NCI-H1105 treated with DMSO at 0.1 percent for 48 hours (cell line): ENCODE measurements at regions not wholly inside any gene's neighbourhood (a gene's known extent, or its start where the extent isn't known, plus 50 kb on each side); places are given as distances from the start of the nearest gene placed in this dataset.

Experiments
- DNase-seq: peaks from one replicate; lab custom pipeline; 2025; lab: John Stamatoyannopoulos, UW

DNA sequence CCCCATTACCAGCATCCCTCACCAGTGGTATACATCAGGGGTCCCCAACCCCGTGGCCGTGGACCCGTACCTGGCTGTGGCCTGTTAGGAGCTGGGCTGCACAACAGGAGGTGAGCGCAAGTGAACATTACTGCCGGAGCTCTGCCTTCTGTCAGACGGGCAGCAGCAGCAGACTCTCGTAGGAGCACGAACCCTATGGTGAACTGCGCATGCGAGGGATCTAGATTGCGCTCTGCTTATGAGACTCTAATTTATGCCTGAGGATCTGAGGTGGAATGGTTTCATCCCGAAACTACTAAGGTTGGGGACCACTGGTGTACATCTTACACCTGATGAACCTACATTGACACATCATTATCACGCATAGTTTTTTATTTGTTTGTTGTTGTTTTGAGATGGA is 52.8 kb upstream of the DHX15 start:
- DNase-seq, result no peak

DNA sequence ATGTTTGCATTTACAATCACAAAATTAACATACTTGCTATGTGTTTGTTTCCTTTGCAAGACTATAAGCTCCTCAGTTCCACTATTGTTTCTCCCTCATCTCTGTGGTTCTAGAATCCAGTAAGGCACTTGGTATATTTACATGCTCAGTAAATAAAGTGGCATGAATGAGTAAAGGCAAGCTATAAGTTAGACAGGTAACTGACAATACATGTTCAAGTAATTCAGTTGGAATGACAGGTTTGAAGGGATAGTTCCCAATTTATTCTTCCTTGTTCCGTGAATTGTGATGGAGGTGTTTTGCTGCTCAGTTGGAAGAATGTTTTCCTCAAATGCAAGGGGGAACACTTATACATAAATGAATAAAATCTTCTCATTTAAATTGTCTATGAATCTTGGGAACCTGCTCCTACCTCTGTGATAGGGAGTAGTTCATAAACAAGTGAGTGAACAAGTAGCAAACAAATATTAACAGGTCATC is 54.1 kb upstream of the DHX15 start:
- no peak for DNase-seq

DNA sequence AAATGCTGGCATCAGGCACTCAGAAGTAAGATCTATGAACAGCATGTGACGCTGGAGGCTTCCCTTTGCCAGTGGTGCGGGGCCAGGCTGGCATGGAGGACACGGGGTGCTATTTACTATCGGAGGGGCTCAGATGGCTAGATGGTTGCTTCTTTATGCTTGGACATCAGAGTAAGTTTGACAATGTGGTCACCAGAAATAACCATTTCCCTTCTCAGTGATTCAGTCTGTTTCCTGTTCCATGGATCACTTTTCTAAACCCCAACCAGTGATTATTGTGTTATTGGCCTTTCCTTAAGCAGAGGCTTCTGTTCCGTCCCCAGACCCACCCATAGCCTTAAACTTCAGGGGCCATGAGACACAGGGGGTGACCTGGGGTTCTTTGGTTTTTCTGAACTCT is 55.4 kb upstream of the DHX15 start:
- no peak for DNase-seq

DNA sequence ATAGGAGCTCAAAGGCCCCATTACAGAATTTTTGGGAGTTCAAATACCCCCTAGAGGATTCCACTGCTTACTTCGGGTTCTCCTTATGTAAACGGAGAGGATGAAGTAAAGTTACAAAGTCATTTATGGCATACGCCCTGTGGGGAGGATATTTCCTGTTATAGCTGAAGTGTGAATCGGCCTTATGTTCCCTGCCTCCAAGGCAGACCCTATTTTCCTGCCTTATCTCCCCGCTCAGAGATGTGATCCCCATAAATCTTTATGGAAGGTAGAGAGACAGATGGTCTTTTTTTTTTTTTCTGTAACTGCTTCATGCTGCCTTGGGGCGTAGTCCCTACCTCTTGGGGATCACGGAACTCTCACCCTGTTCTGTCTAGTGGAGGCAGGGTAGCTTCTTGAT is 56.0 kb upstream of the DHX15 start:
- no peak for DNase-seq

DNA sequence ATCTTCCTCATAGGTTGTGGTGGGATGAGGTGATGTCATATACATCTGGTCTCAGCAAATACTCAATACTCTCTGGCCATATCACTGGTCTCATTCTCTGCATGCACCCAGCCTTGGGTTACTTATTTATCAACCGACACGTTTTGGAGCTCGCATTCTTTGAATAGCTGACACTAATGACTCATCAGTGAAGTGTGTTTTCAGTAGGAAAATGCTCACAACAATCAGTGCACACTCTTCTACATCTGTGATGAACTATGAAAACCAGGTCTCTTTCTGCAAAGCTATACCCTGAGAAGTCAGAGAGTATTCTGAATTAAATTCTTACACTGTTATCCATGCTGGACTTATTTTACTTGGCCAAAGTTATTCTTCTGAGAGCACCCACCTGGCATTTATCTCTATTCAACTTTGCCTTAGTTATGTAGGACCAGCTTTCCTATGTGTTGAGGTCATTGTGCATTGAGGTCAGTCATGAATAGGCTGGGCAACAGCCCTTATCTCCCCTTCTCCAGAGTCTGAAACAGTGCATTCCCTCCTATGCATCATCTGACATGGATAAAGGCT is 58.7 kb upstream of the DHX15 start:
- DNase-seq, result no peak

DNA sequence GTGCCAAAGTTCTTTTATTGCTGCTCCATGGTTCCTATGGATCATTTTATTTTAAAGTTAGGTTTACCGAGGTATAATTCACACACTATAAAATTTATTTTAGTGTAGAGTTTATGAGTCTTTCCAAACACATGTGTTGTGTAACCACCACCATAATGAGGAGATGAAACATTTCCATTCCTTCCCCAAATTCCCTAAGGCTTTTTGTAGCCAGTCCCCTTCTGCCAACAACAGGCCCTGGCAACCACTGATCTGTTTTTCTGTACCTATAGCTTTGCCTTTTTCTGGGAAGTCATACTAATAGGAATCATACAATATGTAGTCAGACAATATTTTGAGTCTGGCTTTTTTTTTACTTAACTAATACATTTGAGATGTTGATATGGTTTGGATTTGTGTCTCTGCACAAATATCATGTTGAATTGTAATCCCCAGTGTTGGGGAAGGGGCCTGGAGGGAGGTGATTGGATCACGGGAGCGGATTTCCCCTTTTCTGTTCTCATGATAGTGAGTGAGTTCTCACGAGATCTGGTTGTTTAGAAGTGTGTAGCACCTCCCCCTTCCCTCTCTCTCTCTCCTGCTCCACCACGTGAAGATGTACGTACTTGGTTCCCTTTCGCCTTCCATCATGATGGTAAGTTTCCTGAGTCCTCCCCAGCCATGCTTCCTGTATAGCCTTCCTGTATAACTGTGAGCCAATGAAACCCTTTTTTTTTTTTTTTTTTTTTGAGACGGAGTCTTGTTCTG is 59.6 kb upstream of the DHX15 start:
- DNase-seq, result no peak

DNA sequence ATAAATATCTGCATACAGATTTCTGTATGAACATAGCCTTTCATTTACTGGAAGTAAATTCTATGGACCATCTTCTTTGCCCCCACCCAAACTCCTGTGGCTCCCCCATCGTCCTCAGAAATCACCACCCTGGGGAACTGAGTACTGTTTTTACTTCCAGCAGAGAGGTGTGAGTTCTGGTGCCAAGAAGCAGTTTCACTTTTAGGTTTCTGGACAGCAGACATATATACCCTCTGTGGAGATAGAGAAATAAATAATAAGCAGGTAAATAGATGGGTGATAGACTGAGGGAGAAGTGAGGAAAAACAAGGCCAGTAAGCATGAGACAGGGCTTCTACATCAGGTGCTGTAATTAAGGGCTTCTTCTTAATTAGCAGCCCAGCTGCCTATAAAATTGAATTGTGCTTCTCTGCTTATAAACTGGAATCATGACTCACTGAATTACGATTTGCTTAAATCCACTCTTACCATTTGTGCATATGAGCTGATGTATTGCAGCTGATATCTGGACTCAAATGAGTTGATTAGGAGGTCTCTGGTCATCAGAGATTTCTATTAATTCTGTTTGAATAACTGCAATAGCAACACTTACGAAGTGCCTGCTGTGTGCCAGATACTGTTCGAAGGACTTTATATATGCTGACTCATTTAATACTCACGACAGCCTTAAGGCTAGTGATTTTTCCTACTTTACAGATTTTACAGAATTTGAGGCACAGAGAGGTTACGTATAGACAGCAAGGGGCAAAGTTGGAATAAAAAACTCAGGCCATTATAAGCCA is 60.8 kb upstream of the DHX15 start:
- DNase-seq, result no peak

DNA sequence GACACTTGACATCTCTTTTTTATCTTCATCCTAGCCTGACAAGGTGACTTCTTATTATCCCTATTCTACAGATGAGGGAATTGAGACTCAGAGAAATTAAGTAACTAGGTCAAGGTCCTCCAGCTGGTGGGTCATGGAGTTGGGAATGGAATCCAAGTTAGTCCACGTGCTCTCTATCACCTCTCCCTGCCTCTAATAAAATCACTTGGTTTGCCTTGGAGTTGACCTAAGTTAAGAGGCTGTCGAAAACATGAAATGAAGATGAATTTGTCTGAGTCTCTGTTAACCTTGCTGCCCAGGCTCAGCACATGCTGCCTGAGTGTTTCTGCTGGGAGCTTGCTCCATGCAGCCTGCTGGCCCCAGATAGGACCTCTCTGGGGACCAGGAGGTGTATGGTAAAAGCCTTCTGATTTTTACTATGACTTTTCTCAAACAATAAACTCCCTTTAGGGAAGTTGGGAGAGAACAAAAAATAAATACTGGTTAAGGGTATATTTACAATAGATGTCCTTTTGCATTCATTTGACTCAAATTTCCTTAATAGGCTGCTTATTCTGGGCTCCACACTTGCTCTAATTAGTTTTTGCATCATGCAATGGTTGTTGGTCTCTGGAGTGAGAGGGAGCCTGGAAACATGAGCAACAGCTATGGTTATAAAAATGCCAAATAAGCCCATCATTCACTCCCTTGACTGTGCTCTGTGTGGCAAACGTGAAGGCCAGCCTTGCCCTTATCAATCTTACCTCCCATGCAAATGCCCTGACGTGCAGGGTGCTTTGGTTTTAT is 61.6 kb upstream of the DHX15 start:
- DNase-seq, result no peak

DNA sequence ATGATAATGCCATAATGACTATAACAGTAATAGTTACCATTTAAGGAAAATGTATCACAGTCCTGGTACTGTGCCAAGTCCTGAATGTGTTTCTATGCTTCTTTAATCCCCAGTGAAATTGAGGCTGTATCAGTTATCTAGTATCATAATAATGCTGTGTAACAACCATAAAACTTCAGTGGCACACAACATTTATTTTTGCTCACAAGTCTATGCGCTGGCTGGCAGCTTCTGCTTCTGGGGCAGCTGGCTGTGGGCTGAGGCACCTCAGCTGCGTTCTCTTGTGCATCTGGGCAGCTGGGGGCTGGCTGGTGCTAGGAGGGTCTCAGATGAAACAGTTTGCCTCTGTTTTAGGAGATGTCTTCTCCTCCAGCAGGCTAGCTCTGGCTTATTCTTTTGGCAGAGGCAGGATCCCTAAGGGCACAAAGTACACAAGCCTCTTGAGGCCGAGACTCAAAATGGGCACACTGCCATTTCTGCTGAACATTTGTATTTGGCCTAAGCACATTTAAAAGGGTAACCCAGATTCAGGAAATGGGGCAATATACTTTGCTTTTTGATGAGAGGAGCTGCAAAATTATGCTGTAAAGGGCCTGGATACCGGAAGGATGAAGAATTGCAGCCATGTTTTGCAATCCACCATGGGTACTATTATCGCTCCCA is 62.6 kb upstream of the DHX15 start:
- no peak for DNase-seq

DNA sequence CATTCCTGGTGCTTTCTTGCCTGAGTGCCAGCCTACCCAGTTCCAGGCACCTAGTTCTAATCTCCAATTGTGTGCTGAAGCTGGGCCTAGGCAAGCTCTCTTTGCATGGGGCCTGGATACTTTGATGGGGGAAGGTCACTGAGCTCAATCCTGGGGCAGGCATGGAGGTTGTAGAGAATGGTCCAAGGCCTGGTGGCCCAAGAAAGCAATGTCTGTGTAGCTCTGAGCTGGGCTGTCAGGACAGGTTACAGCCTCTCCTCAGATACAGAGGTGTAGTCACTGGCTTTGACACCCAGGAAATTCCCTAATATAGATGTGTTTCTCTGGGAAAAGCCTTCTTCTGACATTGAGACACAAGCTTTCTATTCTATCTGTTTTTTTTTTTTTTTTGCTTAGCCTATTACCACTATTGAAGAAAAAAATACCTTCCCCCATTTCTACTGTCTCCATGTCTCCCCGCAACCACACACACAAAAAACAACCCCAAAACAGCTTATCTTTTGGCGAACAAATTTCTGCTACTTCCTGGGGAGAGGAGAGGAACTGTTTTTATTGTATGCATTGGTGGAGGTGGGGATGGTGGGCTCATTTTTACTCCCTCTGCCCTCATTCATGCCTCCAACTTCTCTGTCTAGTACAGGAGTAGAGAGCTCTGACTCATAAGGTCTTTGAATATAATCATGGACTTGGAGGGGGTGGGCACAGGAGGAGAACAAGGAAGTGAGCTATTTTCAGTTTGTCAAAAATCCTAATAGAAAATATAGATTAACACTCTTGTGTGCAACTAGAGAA is 66.7 kb upstream of the DHX15 start:
- DNase-seq, result no peak

DNA sequence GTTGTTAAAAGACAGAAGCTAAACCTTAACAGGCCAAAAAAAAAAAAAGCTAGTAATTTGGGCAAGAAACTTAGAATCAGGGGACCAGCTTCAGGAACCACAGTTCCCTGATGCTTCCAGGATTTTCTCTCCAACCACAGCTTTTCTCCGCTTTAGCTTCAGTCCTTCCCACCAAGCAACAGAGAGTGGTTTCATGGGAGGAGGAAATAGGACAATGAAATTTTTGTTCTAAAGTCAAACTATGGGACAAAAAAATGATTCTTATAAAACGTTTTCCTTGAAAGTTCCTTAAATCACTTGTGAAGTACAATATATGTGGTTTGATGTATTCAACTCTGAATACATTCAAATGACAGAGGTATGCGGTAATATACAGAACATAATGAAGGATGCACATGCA is 71.0 kb upstream of the DHX15 start:
- DNase-seq, result no peak

DNA sequence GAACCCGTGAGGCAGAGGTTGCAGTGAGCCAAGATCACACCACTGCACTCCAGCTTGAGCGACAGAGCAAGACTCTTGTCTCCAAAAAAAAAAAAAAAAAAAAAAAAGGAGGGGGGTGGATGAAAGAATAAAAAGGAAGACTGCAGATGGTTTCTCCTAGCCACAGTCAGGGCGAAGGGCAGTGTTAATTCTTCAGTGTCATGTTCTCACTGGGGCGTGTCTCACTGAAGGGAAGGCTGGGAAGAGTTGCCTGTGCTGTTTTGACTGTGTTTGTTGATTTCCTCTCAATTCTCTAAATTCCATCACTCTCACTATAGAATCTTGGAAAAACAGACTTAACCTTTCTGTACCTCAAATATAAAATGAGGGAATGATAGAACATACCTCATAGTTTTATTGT is 71.6 kb upstream of the DHX15 start:
- DNase-seq, result no peak

DNA sequence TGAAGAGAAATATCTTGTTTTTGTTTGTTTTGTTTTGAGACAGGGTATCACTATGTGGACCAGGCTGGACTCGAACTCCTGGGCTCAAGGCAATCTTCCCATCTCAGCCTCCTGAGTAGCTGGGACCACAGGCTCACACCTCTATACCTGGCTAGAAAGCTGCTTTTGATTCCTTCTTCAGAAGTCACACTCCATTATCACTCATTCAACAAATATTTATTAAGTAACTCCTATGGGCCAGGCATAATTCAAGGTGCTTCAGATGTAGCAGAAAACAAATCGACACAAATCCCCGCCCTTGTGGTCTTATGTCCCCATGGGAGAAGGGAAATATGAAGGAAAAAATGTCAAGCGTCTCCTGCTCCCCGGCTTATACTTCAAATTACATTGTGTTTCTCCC is 72.6 kb upstream of the DHX15 start:
- DNase-seq, result no peak

DNA sequence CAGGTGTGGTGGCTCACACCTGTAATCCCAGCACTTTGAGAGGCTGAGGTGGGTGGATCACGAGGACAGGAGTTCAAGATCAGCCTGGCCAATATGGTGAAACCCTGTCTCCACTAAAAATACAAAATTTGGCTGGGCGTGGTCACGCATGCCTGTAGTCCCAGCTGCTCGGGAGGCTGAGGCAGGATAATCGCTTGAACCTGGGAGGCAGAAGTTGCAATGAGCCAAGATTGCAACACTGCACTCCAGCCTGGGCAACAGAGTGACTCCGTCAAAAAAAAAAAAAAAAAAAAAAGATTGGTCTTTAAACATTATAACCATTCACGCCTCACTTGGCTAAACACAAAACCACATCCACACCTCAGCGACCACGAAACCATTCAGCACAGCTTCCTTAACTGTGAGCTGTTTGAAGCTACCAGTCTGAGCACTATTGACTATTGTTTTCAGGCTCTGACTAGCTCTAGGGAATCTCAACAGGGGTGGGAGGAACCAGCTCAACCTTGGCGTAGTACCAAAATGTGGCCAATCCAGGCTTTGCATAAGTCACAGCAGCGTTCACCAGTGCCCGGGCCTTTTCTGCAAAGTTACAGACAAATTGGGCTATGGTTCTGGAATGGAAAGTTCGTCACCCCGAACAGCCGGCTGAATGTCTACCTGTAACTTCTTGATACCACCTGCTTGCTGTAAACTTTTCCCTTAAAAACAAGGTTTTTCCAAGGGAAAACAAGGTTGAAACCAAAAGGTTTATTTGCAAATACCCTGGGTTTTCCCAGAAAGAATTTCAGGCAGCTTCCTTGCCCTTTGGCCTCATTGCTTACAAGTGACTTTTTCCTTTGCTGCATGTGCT is 73.6 kb upstream of the DHX15 start:
- no peak for DNase-seq

DNA sequence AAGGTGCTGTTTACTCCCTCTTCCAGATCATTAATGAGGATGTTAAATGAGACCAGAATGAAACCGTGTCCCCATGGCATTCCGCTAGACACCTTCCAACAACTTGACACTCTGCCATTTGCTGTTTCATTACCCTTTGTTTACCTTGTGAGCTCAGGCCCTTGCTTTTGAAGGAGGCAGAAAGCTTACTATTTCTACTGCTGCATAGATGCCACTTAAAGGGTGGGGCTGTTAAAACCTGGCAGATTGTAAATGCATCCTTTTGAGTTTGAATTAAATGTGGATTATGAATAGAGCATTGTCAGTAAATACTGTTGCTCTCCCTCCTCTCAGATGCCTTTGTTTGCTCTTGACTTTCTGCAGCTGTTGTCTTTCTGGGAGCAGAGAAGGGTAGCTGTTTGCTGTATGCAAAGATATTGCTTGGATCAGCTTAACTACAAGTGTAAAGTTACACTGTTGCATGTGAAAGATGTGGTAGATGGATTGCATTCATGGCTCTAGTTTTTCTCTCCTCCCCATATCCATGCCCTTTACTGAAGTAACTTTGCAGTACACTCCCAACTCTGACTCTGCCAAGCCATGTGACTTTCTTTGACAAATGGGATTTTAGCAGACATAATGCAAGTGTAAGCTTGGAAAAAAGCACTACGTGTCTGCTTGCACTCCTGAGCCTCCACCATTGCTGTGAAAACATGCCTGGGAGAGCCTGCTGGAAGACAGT is 75.0 kb upstream of the DHX15 start:
- DNase-seq, result peak; percentile 62

DNA sequence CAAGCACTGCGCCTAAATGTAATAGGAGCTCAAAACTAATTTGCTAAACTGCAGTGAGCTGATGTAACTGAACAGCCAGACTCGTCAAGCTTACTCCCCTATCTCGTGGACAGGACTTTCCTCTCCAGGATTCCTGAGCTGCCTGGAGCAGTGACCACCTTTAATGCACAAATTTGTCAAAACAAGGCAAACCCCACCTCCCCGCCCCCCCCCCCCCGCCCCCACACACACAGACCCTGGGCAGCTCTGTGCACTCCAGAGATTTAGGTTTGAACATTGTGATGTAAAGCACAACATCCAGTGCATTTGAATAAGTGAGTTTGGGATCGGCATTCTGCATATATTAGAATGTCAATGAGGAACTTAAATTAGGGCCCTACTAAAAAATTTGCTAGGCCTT is 77.7 kb upstream of the DHX15 start:
- no peak for DNase-seq

DNA sequence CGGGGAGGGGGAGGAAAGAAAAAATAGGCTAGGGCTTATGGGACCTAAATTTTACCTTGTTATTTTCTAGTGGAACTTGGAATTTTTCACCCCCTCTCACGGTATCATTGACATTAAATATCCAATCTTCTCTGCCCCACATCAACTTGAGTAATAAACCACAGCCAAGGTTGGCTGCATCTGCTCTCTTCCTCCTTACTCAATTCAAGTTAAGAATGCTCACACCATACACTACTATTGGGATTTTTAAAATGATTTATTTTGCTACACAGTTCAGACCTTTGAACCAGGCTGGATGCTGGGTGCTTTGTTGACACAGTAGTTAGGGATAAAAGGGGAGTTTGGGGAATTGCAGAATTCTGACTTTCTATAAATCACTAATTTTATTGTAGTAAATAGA is 78.2 kb upstream of the DHX15 start:
- DNase-seq, result no peak

DNA sequence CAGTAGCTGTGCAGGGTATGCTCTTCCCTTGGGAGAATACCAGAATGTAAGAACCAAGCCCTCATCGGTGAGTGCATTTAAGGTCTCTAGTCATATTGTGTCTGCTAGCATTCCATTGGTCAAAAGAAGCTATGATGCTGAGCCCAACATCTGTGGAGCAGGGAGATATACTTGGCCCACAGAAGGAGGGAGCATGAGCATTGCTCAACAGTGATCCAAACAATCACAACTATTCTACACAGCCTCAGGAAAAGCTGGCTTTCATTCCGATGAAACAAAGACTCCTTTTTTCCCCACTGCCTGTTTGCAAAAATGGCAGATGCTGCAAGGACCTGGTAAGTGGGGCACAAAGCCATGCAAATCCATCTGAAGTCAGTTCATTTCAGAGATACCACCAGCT is 80.6 kb upstream of the DHX15 start:
- no peak for DNase-seq

DNA sequence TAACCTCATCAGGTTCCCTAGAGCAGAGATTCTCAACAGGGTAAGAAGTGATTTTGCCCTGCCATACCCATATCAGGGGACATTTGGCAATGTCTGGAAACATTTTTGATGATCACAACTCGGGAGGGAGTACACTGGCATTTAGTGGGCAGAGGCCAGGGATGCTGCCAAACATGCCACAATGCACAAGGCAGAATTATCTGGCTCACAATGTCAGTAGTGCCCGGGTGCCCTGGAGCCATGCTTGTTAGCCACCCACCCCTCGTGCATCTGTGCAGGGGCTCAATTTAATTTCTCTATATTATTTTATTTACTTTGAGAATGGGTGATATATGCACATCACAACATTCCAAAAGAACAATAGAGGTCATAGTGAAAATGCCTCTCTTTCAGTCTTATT is 82.0 kb upstream of the DHX15 start:
- DNase-seq, result no peak
